SK-N-SH treated with all-trans-retinoic acid at 6 μM for 48 hours (cell line): ENCODE measurements at regions not wholly inside any gene's neighbourhood (a gene's known extent, or its start where the extent isn't known, plus 50 kb on each side); places are given as distances from the start of the nearest gene placed in this dataset.

Source experiments
- ATAC-seq: fragments of 200-7000 bp; cut with Tn5 transposase; 3 replicates; pipeline ENCODE4 v1.9.1; 2020; ENCODE audit warnings: mild to moderate bottlenecking, moderate library complexity
- ARNTL ChIP-seq: fragments of 450-650 bp; formaldehyde crosslinking; IDR thresholded peaks from 2 replicates; pipeline ENCODE4 v1.5.0; 2020; ENCODE audit warnings: low read depth, mild to moderate bottlenecking, moderate library complexity, borderline replicate concordance
- BACH2 ChIP-seq: fragments of 250-450 bp; sonication (Bioruptor Pico); IDR thresholded peaks from 2 replicates; pipeline ENCODE4 v1.9.0; 2021; ENCODE audit warnings: mild to moderate bottlenecking, borderline replicate concordance
- CSDC2 ChIP-seq: fragments of 250-450 bp; sonication (Bioruptor Pico); IDR thresholded peaks from 2 replicates; pipeline ENCODE4 v1.5.0; 2020; ENCODE audit warnings: mild to moderate bottlenecking, moderate library complexity
- CSRNP3 ChIP-seq: fragments of 250-450 bp; sonication (Bioruptor Pico); IDR thresholded peaks from 2 replicates; pipeline ENCODE4 v1.5.1; 2021; ENCODE audit warnings: mild to moderate bottlenecking, moderate library complexity
- ESRRG ChIP-seq: fragments of 250-450 bp; sonication (Bioruptor Pico); IDR thresholded peaks from 2 replicates; pipeline ENCODE4 v1.6.1; 2021; ENCODE audit warnings: mild to moderate bottlenecking
- GLIS3 ChIP-seq: fragments of 250-450 bp; sonication (Bioruptor Pico); IDR thresholded peaks from 2 replicates; pipeline ENCODE4 v1.5.0; 2020; ENCODE audit warnings: mild to moderate bottlenecking, moderate library complexity
- OSR1 ChIP-seq: fragments of 250-450 bp; sonication (Bioruptor Pico); IDR thresholded peaks from 2 replicates; pipeline ENCODE4 v1.8.0; 2022; ENCODE audit warnings: moderate library complexity, mild to moderate bottlenecking, inconsistent platforms
- POU6F1 ChIP-seq: fragments of 250-450 bp; sonication (Bioruptor Pico); IDR thresholded peaks from 2 replicates; pipeline ENCODE4 v1.8.0; 2021; ENCODE audit warnings: low read depth, mild to moderate bottlenecking, moderate library complexity, borderline replicate concordance
- PPARA ChIP-seq: fragments of 250-450 bp; sonication (Bioruptor Pico); IDR thresholded peaks from 2 replicates; pipeline ENCODE4 v1.5.0; 2020; ENCODE audit warnings: mild to moderate bottlenecking, borderline replicate concordance
- RARB ChIP-seq: fragments of 250-450 bp; sonication (Bioruptor Pico); IDR thresholded peaks from 2 replicates; pipeline ENCODE4 v1.8.0; 2021; ENCODE audit warnings: mild to moderate bottlenecking, moderate library complexity
- SNAI2 ChIP-seq: fragments of 250-450 bp; sonication (Bioruptor Pico); IDR thresholded peaks from 2 replicates; pipeline ENCODE4 v1.5.0; 2020; ENCODE audit warnings: mild to moderate bottlenecking, moderate library complexity
- TCF4 ChIP-seq: fragments of 250-450 bp; sonication (Bioruptor Pico); IDR thresholded peaks from 2 replicates; pipeline ENCODE4 v1.8.0; 2021; ENCODE audit warnings: mild to moderate bottlenecking, moderate library complexity, borderline replicate concordance
- ZC3H10 ChIP-seq: fragments of 250-450 bp; sonication (Bioruptor Pico); IDR thresholded peaks from 2 replicates; pipeline ENCODE4 v1.5.1; 2021; ENCODE audit warnings: mild to moderate bottlenecking, moderate library complexity
- ZFP3 ChIP-seq: fragments of 250-450 bp; sonication (Bioruptor Pico); IDR thresholded peaks from 2 replicates; pipeline ENCODE4 v1.5.0; 2020; ENCODE audit warnings: mild to moderate bottlenecking, moderate library complexity
- ZFP30 ChIP-seq: fragments of 450-650 bp; formaldehyde crosslinking; IDR thresholded peaks from 2 replicates; pipeline ENCODE4 v1.5.0; 2022; ENCODE audit warnings: mild to moderate bottlenecking, moderate library complexity
- ZNF70 ChIP-seq: fragments of 450-650 bp; formaldehyde crosslinking; IDR thresholded peaks from 2 replicates; pipeline ENCODE4 v1.5.0; 2020; ENCODE audit warnings: mild to moderate bottlenecking, moderate library complexity
- ZNF8 ChIP-seq: fragments of 450-650 bp; formaldehyde crosslinking; IDR thresholded peaks from 2 replicates; pipeline ENCODE4 v1.5.0; 2020; ENCODE audit warnings: mild to moderate bottlenecking, moderate library complexity
- TF ChIP-seq, protein P1 (sequence below): fragments of 250-450 bp; sonication (Bioruptor Pico); IDR thresholded peaks from 2 replicates; pipeline ENCODE4 v1.5.0; 2020; ENCODE audit warnings: mild to moderate bottlenecking, moderate library complexity
- TF ChIP-seq, protein P2 (sequence below): fragments of 250-450 bp; sonication (Bioruptor Pico); IDR thresholded peaks from 2 replicates; pipeline ENCODE4 v1.5.1; 2020; ENCODE audit warnings: low read depth, mild to moderate bottlenecking, moderate library complexity

GRCh38 chr3:145904138-145904537, 256.8 kb downstream of the PLOD2 start:
- TF ChIP-seq ARNTL (CRISPR knock-in tag) = no peak
- TF ChIP-seq, protein P1, sequence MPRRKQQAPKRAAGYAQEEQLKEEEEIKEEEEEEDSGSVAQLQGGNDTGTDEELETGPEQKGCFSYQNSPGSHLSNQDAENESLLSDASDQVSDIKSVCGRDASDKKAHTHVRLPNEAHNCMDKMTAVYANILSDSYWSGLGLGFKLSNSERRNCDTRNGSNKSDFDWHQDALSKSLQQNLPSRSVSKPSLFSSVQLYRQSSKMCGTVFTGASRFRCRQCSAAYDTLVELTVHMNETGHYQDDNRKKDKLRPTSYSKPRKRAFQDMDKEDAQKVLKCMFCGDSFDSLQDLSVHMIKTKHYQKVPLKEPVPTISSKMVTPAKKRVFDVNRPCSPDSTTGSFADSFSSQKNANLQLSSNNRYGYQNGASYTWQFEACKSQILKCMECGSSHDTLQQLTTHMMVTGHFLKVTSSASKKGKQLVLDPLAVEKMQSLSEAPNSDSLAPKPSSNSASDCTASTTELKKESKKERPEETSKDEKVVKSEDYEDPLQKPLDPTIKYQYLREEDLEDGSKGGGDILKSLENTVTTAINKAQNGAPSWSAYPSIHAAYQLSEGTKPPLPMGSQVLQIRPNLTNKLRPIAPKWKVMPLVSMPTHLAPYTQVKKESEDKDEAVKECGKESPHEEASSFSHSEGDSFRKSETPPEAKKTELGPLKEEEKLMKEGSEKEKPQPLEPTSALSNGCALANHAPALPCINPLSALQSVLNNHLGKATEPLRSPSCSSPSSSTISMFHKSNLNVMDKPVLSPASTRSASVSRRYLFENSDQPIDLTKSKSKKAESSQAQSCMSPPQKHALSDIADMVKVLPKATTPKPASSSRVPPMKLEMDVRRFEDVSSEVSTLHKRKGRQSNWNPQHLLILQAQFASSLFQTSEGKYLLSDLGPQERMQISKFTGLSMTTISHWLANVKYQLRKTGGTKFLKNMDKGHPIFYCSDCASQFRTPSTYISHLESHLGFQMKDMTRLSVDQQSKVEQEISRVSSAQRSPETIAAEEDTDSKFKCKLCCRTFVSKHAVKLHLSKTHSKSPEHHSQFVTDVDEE (CRISPR knock-in tag) = no peak
- TF ChIP-seq, all 23 proteins: peak for 0
- no peak for ATAC-seq

DNA sequence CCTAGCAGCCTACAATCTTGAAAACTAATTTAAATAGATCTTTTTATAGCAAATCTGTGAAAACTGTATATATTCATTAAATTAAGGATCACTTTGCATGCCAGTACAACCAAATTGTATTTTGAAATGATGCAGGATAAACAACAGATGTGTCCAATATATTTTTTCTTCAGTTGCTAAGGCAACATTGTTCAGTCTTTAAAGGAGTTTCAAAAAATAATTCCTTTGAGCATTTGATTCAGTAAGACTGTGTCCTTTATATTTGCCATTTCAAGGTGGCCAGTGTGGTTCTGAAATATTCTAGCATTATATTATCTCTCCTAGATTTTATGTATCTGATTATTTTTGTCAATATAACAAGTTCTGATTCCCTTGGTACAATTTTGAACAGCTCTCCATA, 254.7 kb downstream of the PLOD2 start:
- TF ChIP-seq ZFP3 (CRISPR knock-in tag) (no peak), ZC3H10 (CRISPR knock-in tag) (no peak), CSDC2 (no peak), GLIS3 (CRISPR knock-in tag) (no peak), PPARA (CRISPR knock-in tag) (no peak), ZNF70 (CRISPR knock-in tag) (no peak), RARB (CRISPR knock-in tag) (no peak), POU6F1 (no peak), SNAI2 (CRISPR knock-in tag) (no peak), ZFP30 (no peak), CSRNP3 (CRISPR knock-in tag) (no peak), ESRRG (CRISPR knock-in tag) (no peak), ZNF8 (CRISPR knock-in tag) (no peak), ARNTL (CRISPR knock-in tag) (no peak)
- TF ChIP-seq, protein P2, sequence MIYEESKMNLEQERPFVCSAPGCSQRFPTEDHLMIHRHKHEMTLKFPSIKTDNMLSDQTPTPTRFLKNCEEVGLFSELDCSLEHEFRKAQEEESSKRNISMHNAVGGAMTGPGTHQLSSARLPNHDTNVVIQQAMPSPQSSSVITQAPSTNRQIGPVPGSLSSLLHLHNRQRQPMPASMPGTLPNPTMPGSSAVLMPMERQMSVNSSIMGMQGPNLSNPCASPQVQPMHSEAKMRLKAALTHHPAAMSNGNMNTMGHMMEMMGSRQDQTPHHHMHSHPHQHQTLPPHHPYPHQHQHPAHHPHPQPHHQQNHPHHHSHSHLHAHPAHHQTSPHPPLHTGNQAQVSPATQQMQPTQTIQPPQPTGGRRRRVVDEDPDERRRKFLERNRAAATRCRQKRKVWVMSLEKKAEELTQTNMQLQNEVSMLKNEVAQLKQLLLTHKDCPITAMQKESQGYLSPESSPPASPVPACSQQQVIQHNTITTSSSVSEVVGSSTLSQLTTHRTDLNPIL (CRISPR knock-in tag) = no peak
- TF ChIP-seq, protein P1 (CRISPR knock-in tag) = no peak

DNA sequence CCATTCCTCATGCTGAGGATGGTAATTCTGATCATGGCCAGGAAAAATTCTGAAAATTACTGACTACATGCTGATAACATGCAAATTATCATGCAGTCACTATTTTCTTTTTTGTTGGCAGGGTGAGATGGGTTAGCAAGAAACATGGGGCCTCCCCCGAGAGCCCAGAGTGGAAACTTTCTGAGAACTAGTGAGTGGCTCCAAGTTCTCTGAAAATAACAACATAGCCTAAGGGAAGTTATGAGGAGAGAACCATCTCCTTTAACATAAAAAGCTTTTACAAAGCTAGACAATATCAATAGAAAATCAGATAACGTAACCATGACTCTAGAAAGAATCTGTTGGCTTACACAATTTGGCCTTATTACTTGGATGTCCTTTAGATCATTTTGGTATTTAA, 254.2 kb downstream of the PLOD2 start:
- TF ChIP-seq BACH2 (CRISPR knock-in tag) (no peak), TCF4 (no peak), SNAI2 (CRISPR knock-in tag) (no peak), CSDC2 (no peak), ZNF70 (CRISPR knock-in tag) (no peak), ARNTL (CRISPR knock-in tag) (no peak), RARB (CRISPR knock-in tag) (no peak), OSR1 (CRISPR knock-in tag) (no peak), ZC3H10 (CRISPR knock-in tag) (no peak), ESRRG (CRISPR knock-in tag) (no peak), POU6F1 (no peak), ZFP3 (CRISPR knock-in tag) (no peak), PPARA (CRISPR knock-in tag) (no peak)
- TF ChIP-seq, protein P2 (CRISPR knock-in tag) = no peak
- ATAC-seq = no peak

More for the DNA sequence above, 254.7 kb downstream of the PLOD2 start:
- ATAC-seq = no peak
